Fibroblast of pulmonary artery (primary cell): ENCODE measurements at regions not wholly inside any gene's neighbourhood (a gene's known extent, or its start where the extent isn't known, plus 50 kb on each side); places are given as distances from the start of the nearest gene placed in this dataset.

Experiments
- DNase-seq: peaks from one replicate; pipeline ENCODE4 v3.0.0-alpha.2; 2010; ENCODE audit warnings: low read depth
- H3K4me3 ChIP-seq: replicated peaks from 2 replicates; pipeline ENCODE4 v1.5.1; 2011; ENCODE audit warnings: low read depth, mild to moderate bottlenecking, control low read depth, low read length, moderate library complexity
- CTCF ChIP-seq: IDR thresholded peaks from 2 replicates; pipeline ENCODE4 v1.5.1; 2011; ENCODE audit warnings: mild to moderate bottlenecking, control low read depth, low read length, inconsistent platforms; ENCODE audit errors: missing control alignments

GRCh38 chr10:131398166-131398565, 86.6 kb upstream of the TCERG1L start:
- DNase-seq = no peak
- TF ChIP-seq CTCF = no peak
- no peak overlapping the region for H3K4me3 ChIP-seq

GRCh38 chr10:131399981-131400380, 88.5 kb upstream of the TCERG1L start:
- DNase-seq = no peak
- H3K4me3 ChIP-seq = no peak overlapping the region
- TF ChIP-seq CTCF = no peak

GRCh38 chr10:131400513-131400912, 89.0 kb upstream of the TCERG1L start:
- no peak for DNase-seq
- no peak overlapping the region for H3K4me3 ChIP-seq
- TF ChIP-seq CTCF = no peak

- TF ChIP-seq CTCF = no peak
- no peak for DNase-seq
- H3K4me3 ChIP-seq = no peak overlapping the region
Observed at GRCh38 chr10:131402771-131403650, 91.5 kb upstream of the TCERG1L start.

- TF ChIP-seq CTCF = no peak
- DNase-seq = no peak
- H3K4me3 ChIP-seq = no peak overlapping the region
Observed at GRCh38 chr10:131403936-131404335, 92.4 kb upstream of the TCERG1L start.

GRCh38 chr10:131404886-131405285, 93.4 kb upstream of the TCERG1L start:
- no peak overlapping the region for H3K4me3 ChIP-seq
- no peak for TF ChIP-seq CTCF
- no peak for DNase-seq

GRCh38 chr10:131406676-131407392, 95.3 kb upstream of the TCERG1L start:
- no peak overlapping the region for H3K4me3 ChIP-seq
- TF ChIP-seq CTCF = no peak
- no peak for DNase-seq
